K562 (cell line): ENCODE measurements at regions not wholly inside any gene's neighbourhood (a gene's known extent, or its start where the extent isn't known, plus 50 kb on each side); places are given as distances from the start of the nearest gene placed in this dataset.

Source experiments
- ATAC-seq: fragments of 200-7000 bp; cut with Tn5 transposase; 3 replicates; pipeline ENCODE4 v1.9.1; 2020; ENCODE audit warnings: moderate library complexity
- BruUV-seq: library from RNA; stranded (reverse); fragments of 400-500 nt; replicated peaks from 2 replicates; lab custom pipeline; 2021; lab: Mats Ljungman, UMichigan
- CTCF ChIA-PET: fragments of 300-600 bp; formaldehyde crosslinking; extraction: SDS; loops from one replicate; lab custom pipeline; 2021; ENCODE audit warnings: low intra/inter-chr PET ratio; lab: Yijun Ruan, JAX
- POLR2A ChIA-PET: fragments of 300-600, 350-650 bp; sonication (Branson Sonifier 250); formaldehyde crosslinking; extraction: SDS; loops from one replicate; lab custom pipeline; 2021; ENCODE audit warnings: antibody characterized with exemption, inconsistent platforms; lab: Yijun Ruan, JAX
- DNase-seq, 4 experiments: peaks; one replicate each; pipeline versions ENCODE4 v3.0.0 to v3.0.0-alpha.2; 2011 to 2018; ENCODE audit warnings: low spot score in 3 of 4, mixed read lengths in 3 of 4; ENCODE audit errors: extremely low read depth in 1 of 4
- FAIRE-seq: peaks from 2 replicates; lab custom pipeline; 2011; peaks lifted over from hg19 to GRCh38; lab: Jason Lieb, UNC
- H2AFZ ChIP-seq: 2 replicates; pipeline ENCODE4 v1.6.0; 2011; ENCODE audit warnings: low read depth, low read length, control low read depth, inconsistent platforms
- H3K27ac ChIP-seq: fragments of 200-600 bp; 3 replicates; pipeline ENCODE4 v1.8.0; 2011; ENCODE audit warnings: low read depth, mild to moderate bottlenecking, control low read depth, inconsistent platforms, low read length, moderate library complexity, mixed read lengths; ENCODE audit errors: extremely low read depth
- H3K27me3 ChIP-seq, 2 experiments: fragments of 300-600 bp in 1 of 2; 2 replicates in 1 of 2; 3 replicates in 1 of 2; pipeline versions ENCODE4 v1.6.0 to v1.8.0; 2011; ENCODE audit warnings: inconsistent platforms in 2 of 2, low read length in 2 of 2, mild to moderate bottlenecking in 1 of 2, mixed read lengths in 1 of 2, moderate library complexity in 1 of 2; ENCODE audit not compliant: control insufficient read depth in 2 of 2, insufficient read depth in 2 of 2
- H3K36me3 ChIP-seq: fragments of 300-600 bp; 3 replicates; pipeline ENCODE4 v1.8.0; 2011; ENCODE audit warnings: mild to moderate bottlenecking, low read length, inconsistent platforms; ENCODE audit not compliant: control insufficient read depth, insufficient read depth
- H3K4me1 ChIP-seq, 2 experiments: fragments of 200-600 bp in 1 of 2; replicated peaks in 1 of 2; 2 replicates in 1 of 2; 3 replicates in 1 of 2; pipeline versions ENCODE4 v1.5.1 to v1.8.0; 2011; ENCODE audit warnings: inconsistent platforms in 2 of 2, low read length in 2 of 2, mild to moderate bottlenecking in 1 of 2, mixed read lengths in 1 of 2, moderate library complexity in 1 of 2; ENCODE audit not compliant: control insufficient read depth in 2 of 2, insufficient read depth in 2 of 2
- H3K4me2 ChIP-seq: 2 replicates; pipeline ENCODE4 v1.6.1; 2011; ENCODE audit warnings: low read length, control low read depth, inconsistent platforms, mixed read lengths; ENCODE audit not compliant: insufficient read depth
- H3K4me3 ChIP-seq: fragments of 200-600 bp; sonication (generic), shearing (Covaris generic); 2 replicates; pipeline ENCODE4 v1.5.1; 2016; ENCODE audit warnings: control low read depth, inconsistent platforms
- H3K79me2 ChIP-seq: fragments of 200-600 bp; 3 replicates; pipeline ENCODE4 v1.8.0; 2011; ENCODE audit warnings: low read length, inconsistent platforms; ENCODE audit not compliant: control insufficient read depth, insufficient read depth
- H3K9ac ChIP-seq, 2 experiments: 2 replicates each; pipeline versions ENCODE4 v1.6.0 to v1.6.1; 2011; ENCODE audit warnings: low read depth in 2 of 2, low read length in 2 of 2, control low read depth in 1 of 2, inconsistent platforms in 1 of 2, mild to moderate bottlenecking in 1 of 2, mixed read lengths in 1 of 2; ENCODE audit not compliant: insufficient read depth in 1 of 2
- H3K9me1 ChIP-seq: one replicate; pipeline ENCODE4 v1.6.0; 2011; ENCODE audit warnings: inconsistent platforms, mild to moderate bottlenecking, low read length, moderate library complexity; ENCODE audit not compliant: control insufficient read depth, insufficient read depth
- H3K9me3 ChIP-seq: replicated peaks from 2 replicates; pipeline ENCODE4 v1.5.1; 2011; ENCODE audit warnings: low read depth, low read length, inconsistent platforms; ENCODE audit not compliant: control insufficient read depth, insufficient read depth
- H4K20me1 ChIP-seq: replicated peaks from 2 replicates; pipeline ENCODE4 v1.6.1; 2011; ENCODE audit warnings: low read length, inconsistent platforms, mixed read lengths; ENCODE audit not compliant: control insufficient read depth, insufficient read depth
- BRD4 ChIP-seq: fragments of 200-600 bp; sonication (generic); IDR thresholded peaks from 2 replicates; pipeline ENCODE4 v1.6.1; 2017; ENCODE audit warnings: inconsistent platforms
- EWSR1 ChIP-seq: fragments of 450-650 bp; IDR thresholded peaks from 2 replicates; pipeline ENCODE4 v1.6.1; 2018; ENCODE audit warnings: borderline replicate concordance, mild to moderate bottlenecking, low read depth, moderate library complexity; ENCODE audit not compliant: partially characterized antibody
- HEY1 ChIP-seq: fragments of 250-450 bp; sonication (Bioruptor Pico); IDR thresholded peaks from 2 replicates; pipeline ENCODE4 v1.5.0; 2020; ENCODE audit warnings: mild to moderate bottlenecking, moderate library complexity, borderline replicate concordance
- NFYB ChIP-seq: IDR thresholded peaks from 2 replicates; pipeline ENCODE4 v1.6.1; 2011; ENCODE audit warnings: mild to moderate bottlenecking, moderate library complexity; ENCODE audit not compliant: insufficient read length; ENCODE audit errors: extremely low read depth
- PTBP1 ChIP-seq: fragments of 200-400 bp; formaldehyde crosslinking; IDR thresholded peaks from 2 replicates; pipeline ENCODE4 v1.6.1; 2017; ENCODE audit warnings: low read depth, low read length
- THRAP3 ChIP-seq: fragments of 450-650 bp; IDR thresholded peaks from 2 replicates; pipeline ENCODE4 v1.6.1; 2016; ENCODE audit warnings: mild to moderate bottlenecking, inconsistent platforms, borderline replicate concordance
- YY1 ChIP-seq, 3 experiments: IDR thresholded peaks; 2 replicates each; pipeline ENCODE4 v1.6.1; 2011; ENCODE audit warnings: low read length in 2 of 3, mild to moderate bottlenecking in 2 of 3, moderate library complexity in 2 of 3, borderline replicate concordance in 1 of 3, control low read depth in 1 of 3, low read depth in 1 of 3; ENCODE audit not compliant: insufficient read depth in 3 of 3, insufficient replicate concordance in 2 of 3, control insufficient read depth in 1 of 3, insufficient read length in 1 of 3; ENCODE audit errors: extremely low read depth in 1 of 3
- ZNF134 ChIP-seq: fragments of 250-450 bp; sonication (Bioruptor Pico); conservative IDR thresholded peaks from 2 replicates; pipeline ENCODE4 v1.4.0; 2020
- ZNF253 ChIP-seq: fragments of 250-450 bp; sonication (Bioruptor Pico); conservative IDR thresholded peaks from 2 replicates; pipeline ENCODE4 v1.6.1; 2021; ENCODE audit warnings: mild to moderate bottlenecking
- ZNF311 ChIP-seq: fragments of 250-450 bp; sonication (Bioruptor Pico); IDR thresholded peaks from 2 replicates; pipeline ENCODE4 v1.4.0; 2020; ENCODE audit warnings: mild to moderate bottlenecking, moderate library complexity
- ZNF79 ChIP-seq: fragments of 250-450 bp; sonication (Bioruptor Pico); IDR thresholded peaks from 2 replicates; pipeline ENCODE4 v1.4.0; 2020; ENCODE audit warnings: low read depth, mild to moderate bottlenecking, moderate library complexity
- WGBS: fragments of 100-300 bp; shearing (Covaris generic); methylation state at CpG from one replicate; pipeline ENCODE4 v1.1.6; 2016; ENCODE audit warnings: low coverage, mixed read lengths; ENCODE audit not compliant: insufficient coverage; ENCODE audit errors: missing lambda C conversion rate; 5-methylcytosine and 5-hydroxymethylcytosine counted together
- in situ Hi-C: fragments of 300-500 bp; cut with MboI; formaldehyde crosslinking; loops from 4 replicates; pipeline ENCODE4 v1.15.0; 2018; ENCODE audit warnings: inconsistent platforms, mixed read lengths
- intact Hi-C: fragments of 100-400 bp; cut with micrococcal nuclease; formaldehyde crosslinking; loops from 2 replicates; pipeline ENCODE4 v1.14.2; 2022
- TF ChIP-seq, protein P1 (sequence below), 2 experiments: fragments of 450-650 bp; IDR thresholded peaks; 2 replicates each; pipeline ENCODE4 v1.6.1; 2016
- TF ChIP-seq, protein P2 (sequence below): fragments of 450-650 bp; IDR thresholded peaks from 2 replicates; pipeline ENCODE4 v1.6.1; 2016; ENCODE audit warnings: low read depth

DNA sequence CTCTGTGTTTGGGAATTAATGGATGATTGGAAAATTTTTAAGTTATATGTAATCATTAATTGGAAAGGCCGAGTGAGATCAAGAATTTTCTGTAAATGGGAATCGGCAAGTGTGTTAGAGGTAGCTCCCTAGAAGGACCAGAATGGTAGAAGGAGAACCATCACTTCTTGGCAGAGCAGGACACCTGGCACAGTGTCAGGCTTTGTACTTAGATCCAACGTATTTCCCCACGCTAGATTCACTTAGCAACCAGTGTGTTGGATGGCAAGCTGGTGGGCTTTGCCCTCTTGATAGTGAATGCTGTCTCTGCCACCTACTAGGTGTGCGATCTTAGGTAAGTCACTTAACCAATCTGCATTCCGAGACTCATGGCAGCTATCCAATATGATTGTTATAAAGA lies 107.8 kb upstream of the ZNF438 start:
- no peak overlapping the region for H3K27ac ChIP-seq
- H3K36me3 ChIP-seq = no peaks in the 10 kb centered on the region
- 22% methylated on average over 6 of the region's 6 CpGs for WGBS
- H3K9me1 ChIP-seq = no peaks in the 10 kb centered on the region
- no peak overlapping the region for H3K4me3 ChIP-seq
- H3K27me3 ChIP-seq = no peaks in the 10 kb centered on the region; a peak in 1 of 5 replicates
- CTCF ChIA-PET = no interaction called here
- in situ Hi-C loops (no loop called here), intact Hi-C loops (no loop called here)
- peaks cover 1 to 12% of the 10 kb centered on the region in 2 experiments for H3K4me1 ChIP-seq
- POLR2A ChIA-PET = interaction anchor here (0.6 kb wide), 1 partner anchor 589 kb away, joined by 3 read pairs; no protein-coding TSS in a partner anchor
- no peak overlapping the region for H2AFZ ChIP-seq
- TF ChIP-seq, protein P1, sequence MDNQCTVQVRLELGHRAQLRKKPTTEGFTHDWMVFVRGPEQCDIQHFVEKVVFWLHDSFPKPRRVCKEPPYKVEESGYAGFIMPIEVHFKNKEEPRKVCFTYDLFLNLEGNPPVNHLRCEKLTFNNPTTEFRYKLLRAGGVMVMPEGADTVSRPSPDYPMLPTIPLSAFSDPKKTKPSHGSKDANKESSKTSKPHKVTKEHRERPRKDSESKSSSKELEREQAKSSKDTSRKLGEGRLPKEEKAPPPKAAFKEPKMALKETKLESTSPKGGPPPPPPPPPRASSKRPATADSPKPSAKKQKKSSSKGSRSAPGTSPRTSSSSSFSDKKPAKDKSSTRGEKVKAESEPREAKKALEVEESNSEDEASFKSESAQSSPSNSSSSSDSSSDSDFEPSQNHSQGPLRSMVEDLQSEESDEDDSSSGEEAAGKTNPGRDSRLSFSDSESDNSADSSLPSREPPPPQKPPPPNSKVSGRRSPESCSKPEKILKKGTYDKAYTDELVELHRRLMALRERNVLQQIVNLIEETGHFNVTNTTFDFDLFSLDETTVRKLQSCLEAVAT (IDR thresholded peaks at IDR 0.05) = no peak
- TF ChIP-seq PTBP1 (no peak), EWSR1 (no peak), ZNF79 (CRISPR knock-in tag) (no peak), NFYB (no peak), YY1 (IDR thresholded peaks at IDR 0.05; ENCODE audit: borderline replicate concordance in 1 of 3, control insufficient read depth in 1 of 3, extremely low read depth in 1 of 3, insufficient read depth in 3 of 3, insufficient read length in 1 of 3, insufficient replicate concordance in 2 of 3, low read depth in 1 of 3, low read length in 2 of 3) (no peak), ZNF134 (CRISPR knock-in tag) (no peak), HEY1 (no peak), THRAP3 (no peak), BRD4 (no peak), ZNF311 (no peak), ZNF253 (no peak)
- TF ChIP-seq, protein P2, sequence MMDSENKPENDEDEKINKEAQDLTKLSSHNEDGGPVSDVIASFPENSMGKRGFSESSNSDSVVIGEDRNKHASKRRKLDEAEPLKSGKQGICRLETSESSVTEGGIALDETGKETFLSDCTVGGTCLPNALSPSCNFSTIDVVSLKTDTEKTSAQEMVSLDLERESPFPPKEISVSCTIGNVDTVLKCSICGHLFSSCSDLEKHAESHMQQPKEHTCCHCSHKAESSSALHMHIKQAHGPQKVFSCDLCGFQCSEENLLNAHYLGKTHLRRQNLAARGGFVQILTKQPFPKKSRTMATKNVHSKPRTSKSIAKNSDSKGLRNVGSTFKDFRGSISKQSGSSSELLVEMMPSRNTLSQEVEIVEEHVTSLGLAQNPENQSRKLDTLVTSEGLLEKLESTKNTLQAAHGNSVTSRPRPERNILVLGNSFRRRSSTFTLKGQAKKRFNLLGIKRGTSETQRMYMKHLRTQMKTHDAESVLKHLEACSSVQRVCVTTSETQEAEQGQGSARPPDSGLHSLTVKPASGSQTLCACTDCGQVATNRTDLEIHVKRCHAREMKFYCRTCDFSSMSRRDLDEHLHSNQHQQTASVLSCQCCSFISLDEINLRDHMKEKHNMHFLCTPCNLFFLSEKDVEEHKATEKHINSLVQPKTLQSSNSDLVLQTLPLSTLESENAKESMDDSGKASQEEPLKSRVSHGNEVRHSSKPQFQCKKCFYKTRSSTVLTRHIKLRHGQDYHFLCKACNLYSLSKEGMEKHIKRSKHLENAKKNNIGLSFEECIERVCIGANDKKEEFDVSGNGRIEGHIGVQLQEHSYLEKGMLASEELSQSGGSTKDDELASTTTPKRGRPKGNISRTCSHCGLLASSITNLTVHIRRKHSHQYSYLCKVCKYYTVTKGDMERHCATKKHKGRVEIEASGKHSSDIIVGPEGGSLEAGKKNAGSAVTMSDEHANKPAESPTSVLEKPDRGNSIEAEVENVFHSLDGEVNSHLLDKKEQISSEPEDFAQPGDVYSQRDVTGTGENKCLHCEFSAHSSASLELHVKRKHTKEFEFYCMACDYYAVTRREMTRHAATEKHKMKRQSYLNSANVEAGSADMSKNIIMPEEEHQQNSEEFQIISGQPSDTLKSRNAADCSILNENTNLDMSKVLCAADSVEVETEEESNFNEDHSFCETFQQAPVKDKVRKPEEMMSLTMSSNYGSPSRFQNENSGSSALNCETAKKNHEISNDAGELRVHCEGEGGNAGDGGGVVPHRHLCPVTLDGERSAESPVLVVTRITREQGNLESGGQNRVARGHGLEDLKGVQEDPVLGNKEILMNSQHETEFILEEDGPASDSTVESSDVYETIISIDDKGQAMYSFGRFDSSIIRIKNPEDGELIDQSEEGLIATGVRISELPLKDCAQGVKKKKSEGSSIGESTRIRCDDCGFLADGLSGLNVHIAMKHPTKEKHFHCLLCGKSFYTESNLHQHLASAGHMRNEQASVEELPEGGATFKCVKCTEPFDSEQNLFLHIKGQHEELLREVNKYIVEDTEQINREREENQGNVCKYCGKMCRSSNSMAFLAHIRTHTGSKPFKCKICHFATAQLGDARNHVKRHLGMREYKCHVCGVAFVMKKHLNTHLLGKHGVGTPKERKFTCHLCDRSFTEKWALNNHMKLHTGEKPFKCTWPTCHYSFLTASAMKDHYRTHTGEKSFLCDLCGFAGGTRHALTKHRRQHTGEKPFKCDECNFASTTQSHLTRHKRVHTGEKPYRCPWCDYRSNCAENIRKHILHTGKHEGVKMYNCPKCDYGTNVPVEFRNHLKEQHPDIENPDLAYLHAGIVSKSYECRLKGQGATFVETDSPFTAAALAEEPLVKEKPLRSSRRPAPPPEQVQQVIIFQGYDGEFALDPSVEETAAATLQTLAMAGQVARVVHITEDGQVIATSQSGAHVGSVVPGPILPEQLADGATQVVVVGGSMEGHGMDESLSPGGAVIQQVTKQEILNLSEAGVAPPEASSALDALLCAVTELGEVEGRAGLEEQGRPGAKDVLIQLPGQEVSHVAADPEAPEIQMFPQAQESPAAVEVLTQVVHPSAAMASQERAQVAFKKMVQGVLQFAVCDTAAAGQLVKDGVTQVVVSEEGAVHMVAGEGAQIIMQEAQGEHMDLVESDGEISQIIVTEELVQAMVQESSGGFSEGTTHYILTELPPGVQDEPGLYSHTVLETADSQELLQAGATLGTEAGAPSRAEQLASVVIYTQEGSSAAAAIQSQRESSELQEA = no peak
- BruUV-seq = no TSS peak
- H3K9ac ChIP-seq = no peak overlapping the region
- no peaks in the 10 kb centered on the region for H4K20me1 ChIP-seq
- no peaks in the 10 kb centered on the region for H3K79me2 ChIP-seq
- H3K4me2 ChIP-seq = no peak overlapping the region
- no peaks in the 10 kb centered on the region for H3K9me3 ChIP-seq
- FAIRE-seq = no peak
- ATAC-seq = no peak
- DNase-seq = no peak
